Femur (tissue), 1 donor: ENCODE measurements at regions not wholly inside any gene's neighbourhood (a gene's known extent, or its start where the extent isn't known, plus 50 kb on each side); places are given as distances from the start of the nearest gene placed in this dataset.

Experiments
- DNase-seq: peaks from one replicate; pipeline ENCODE4 v3.0.0-alpha.2; 2017

GRCh38 chr5:12480487-12480886 is 576.2 kb upstream of the CTNND2 start:
- DNase-seq: no peak

- DNase-seq: no peak
These were observed 573.3 kb upstream of the CTNND2 start for GRCh38 chr5:12477554-12477953.

- DNase-seq: no peak
These were observed 563.6 kb upstream of the CTNND2 start for GRCh38 chr5:12467799-12468198.

- DNase-seq: no peak
These were observed 556.4 kb upstream of the CTNND2 start for GRCh38 chr5:12460493-12461261.

- DNase-seq: no peak
These were observed 555.1 kb upstream of the CTNND2 start for GRCh38 chr5:12459326-12459725.

- no peak for DNase-seq
These were observed 514.8 kb upstream of the CTNND2 start for GRCh38 chr5:12419075-12419474.

- DNase-seq: no peak
These were observed 509.3 kb upstream of the CTNND2 start for GRCh38 chr5:12413585-12413984.

GRCh38 chr5:12413075-12413474 is 508.8 kb upstream of the CTNND2 start:
- no peak for DNase-seq

- no peak for DNase-seq
These were observed 495.6 kb upstream of the CTNND2 start for GRCh38 chr5:12399868-12400267.

GRCh38 chr5:12392246-12392645 is 488.0 kb upstream of the CTNND2 start:
- no peak for DNase-seq

GRCh38 chr5:12385095-12385494 is 480.8 kb upstream of the CTNND2 start:
- no peak for DNase-seq

GRCh38 chr5:12384005-12384404 is 479.8 kb upstream of the CTNND2 start:
- no peak for DNase-seq

GRCh38 chr5:12367973-12368372 is 463.7 kb upstream of the CTNND2 start:
- no peak for DNase-seq

- DNase-seq: no peak
These were observed 456.0 kb upstream of the CTNND2 start for GRCh38 chr5:12360218-12360617.

GRCh38 chr5:12358371-12359090 is 454.3 kb upstream of the CTNND2 start:
- no peak for DNase-seq

GRCh38 chr5:12357626-12358025 is 453.4 kb upstream of the CTNND2 start:
- no peak for DNase-seq

- no peak for DNase-seq
These were observed 450.4 kb upstream of the CTNND2 start for GRCh38 chr5:12354686-12355085.

GRCh38 chr5:12343558-12343957 is 439.3 kb upstream of the CTNND2 start:
- no peak for DNase-seq

- DNase-seq: no peak
These were observed 431.7 kb upstream of the CTNND2 start for GRCh38 chr5:12335938-12336337.

GRCh38 chr5:12332480-12332879 is 428.2 kb upstream of the CTNND2 start:
- DNase-seq: no peak

- DNase-seq: no peak
These were observed 426.8 kb upstream of the CTNND2 start for GRCh38 chr5:12330993-12331588.

- no peak for DNase-seq
These were observed 426.1 kb upstream of the CTNND2 start for GRCh38 chr5:12330381-12330780.

GRCh38 chr5:12323637-12324229 is 419.5 kb upstream of the CTNND2 start:
- no peak for DNase-seq

- no peak for DNase-seq
These were observed 417.8 kb upstream of the CTNND2 start for GRCh38 chr5:12322042-12322441.
